Parathyroid adenoma (tissue), 2 donors: ENCODE measurements at regions not wholly inside any gene's neighbourhood (a gene's known extent, or its start where the extent isn't known, plus 50 kb on each side); places are given as distances from the start of the nearest gene placed in this dataset.

Experiments used
- H2AFZ ChIP-seq: fragments of 300-600 bp; sonication (generic); one replicate; pipeline ENCODE4 v1.7.0; 2017; ENCODE audit warnings: antibody characterized with exemption, mild to moderate bottlenecking
- H3K27ac ChIP-seq: fragments of 300-600 bp; sonication (generic); one replicate; pipeline ENCODE4 v1.7.0; 2017
- H3K27me3 ChIP-seq: fragments of 300-600 bp; sonication (generic); one replicate; pipeline ENCODE4 v1.7.0; 2017; ENCODE audit warnings: low read length; ENCODE audit not compliant: control insufficient read depth, insufficient read depth
- H3K36me3 ChIP-seq: fragments of 300-600 bp; sonication (generic); one replicate; pipeline ENCODE4 v1.7.0; 2017; ENCODE audit warnings: low read length; ENCODE audit not compliant: control insufficient read depth, insufficient read depth
- H3K4me1 ChIP-seq: fragments of 300-600 bp; sonication (generic); one replicate; pipeline ENCODE4 v1.7.0; 2017; ENCODE audit warnings: control low read depth
- H3K4me2 ChIP-seq: fragments of 300-600 bp; sonication (generic); one replicate; pipeline ENCODE4 v1.7.0; 2017; ENCODE audit warnings: low read length
- H3K4me3 ChIP-seq: fragments of 300-600 bp; sonication (generic); one replicate; pipeline ENCODE4 v1.7.0; 2017; ENCODE audit warnings: low read depth, low read length
- H3K79me2 ChIP-seq: fragments of 300-600 bp; sonication (generic); one replicate; pipeline ENCODE4 v1.7.0; 2017; ENCODE audit warnings: control low read depth
- H3K9ac ChIP-seq: fragments of 300-600 bp; sonication (generic); one replicate; pipeline ENCODE4 v1.7.0; 2017; ENCODE audit warnings: mild to moderate bottlenecking
- H3K9me3 ChIP-seq: fragments of 300-600 bp; sonication (generic); one replicate; pipeline ENCODE4 v1.7.0; 2017; ENCODE audit warnings: low read length; ENCODE audit not compliant: control insufficient read depth
- TF ChIP-seq, protein P1 (sequence below): fragments of 300-600 bp; sonication (generic); IDR thresholded peaks from one replicate; pipeline ENCODE4 v1.7.0; 2017; ENCODE audit warnings: antibody characterized with exemption, mild to moderate bottlenecking
- donor health status: primary hyperparathyroidism.

DNA sequence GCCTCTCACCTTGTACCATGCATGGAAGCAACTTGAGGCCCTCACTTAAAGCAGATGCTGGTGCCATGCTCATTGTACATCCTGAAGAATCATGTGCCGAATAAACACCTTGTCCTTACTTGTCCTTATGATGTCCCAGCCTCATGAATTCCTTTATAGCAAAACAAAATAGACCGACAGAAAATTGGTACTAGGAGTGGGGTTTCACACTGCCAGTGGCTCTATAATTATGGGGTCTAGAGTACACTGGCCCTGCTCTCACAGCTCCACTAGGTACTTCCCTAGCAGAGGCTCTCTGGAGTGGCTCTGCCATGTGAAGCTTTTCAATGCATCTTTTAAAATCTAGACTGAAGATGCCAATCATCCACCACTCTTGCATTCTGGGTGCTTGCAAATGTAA is 101.2 kb downstream of the HTR1B start:
- TF ChIP-seq, protein P1, sequence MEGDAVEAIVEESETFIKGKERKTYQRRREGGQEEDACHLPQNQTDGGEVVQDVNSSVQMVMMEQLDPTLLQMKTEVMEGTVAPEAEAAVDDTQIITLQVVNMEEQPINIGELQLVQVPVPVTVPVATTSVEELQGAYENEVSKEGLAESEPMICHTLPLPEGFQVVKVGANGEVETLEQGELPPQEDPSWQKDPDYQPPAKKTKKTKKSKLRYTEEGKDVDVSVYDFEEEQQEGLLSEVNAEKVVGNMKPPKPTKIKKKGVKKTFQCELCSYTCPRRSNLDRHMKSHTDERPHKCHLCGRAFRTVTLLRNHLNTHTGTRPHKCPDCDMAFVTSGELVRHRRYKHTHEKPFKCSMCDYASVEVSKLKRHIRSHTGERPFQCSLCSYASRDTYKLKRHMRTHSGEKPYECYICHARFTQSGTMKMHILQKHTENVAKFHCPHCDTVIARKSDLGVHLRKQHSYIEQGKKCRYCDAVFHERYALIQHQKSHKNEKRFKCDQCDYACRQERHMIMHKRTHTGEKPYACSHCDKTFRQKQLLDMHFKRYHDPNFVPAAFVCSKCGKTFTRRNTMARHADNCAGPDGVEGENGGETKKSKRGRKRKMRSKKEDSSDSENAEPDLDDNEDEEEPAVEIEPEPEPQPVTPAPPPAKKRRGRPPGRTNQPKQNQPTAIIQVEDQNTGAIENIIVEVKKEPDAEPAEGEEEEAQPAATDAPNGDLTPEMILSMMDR = no peak
- Histone ChIP-seq H3K9ac (no peak overlapping the region), H3K4me1 (no peaks in the 10 kb centered on the region), H3K9me3 (no peaks in the 10 kb centered on the region), H3K79me2 (no peaks in the 10 kb centered on the region), H3K4me3 (no peak overlapping the region), H3K27me3 (no peaks in the 10 kb centered on the region), H3K27ac (no peak overlapping the region), H3K4me2 (no peak overlapping the region), H2AFZ (no peak overlapping the region), H3K36me3 (no peaks in the 10 kb centered on the region)

- Histone ChIP-seq H3K27me3 (no peaks in the 10 kb centered on the region), H3K27ac (no peak overlapping the region), H3K36me3 (no peaks in the 10 kb centered on the region), H3K4me2 (no peak overlapping the region), H3K4me3 (no peak overlapping the region), H2AFZ (no peak overlapping the region), H3K79me2 (no peaks in the 10 kb centered on the region), H3K9me3 (no peaks in the 10 kb centered on the region), H3K4me1 (no peaks in the 10 kb centered on the region), H3K9ac (no peak overlapping the region)
- TF ChIP-seq, protein P1 = no peak
Observed at GRCh38 chr6:77361018-77361417, 102.3 kb downstream of the HTR1B start.

DNA sequence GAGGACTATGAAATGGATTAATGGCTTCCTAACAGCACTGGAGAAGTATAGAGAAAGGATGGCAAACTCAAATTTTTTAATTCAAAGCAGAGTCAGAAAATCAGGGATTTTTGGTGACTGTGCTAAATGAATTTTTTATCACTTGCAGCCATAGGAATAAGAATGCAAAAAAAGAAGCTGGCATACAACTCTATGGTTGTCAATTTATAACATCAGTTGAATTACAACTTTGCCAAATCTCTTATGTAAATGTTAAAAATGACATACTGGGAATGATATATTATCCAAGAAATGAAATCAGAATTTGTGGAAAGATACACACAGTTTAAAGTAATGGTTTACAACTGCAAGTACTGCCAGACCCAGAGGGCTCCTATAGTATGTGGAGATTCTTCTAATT is 106.5 kb downstream of the HTR1B start:
- H3K27ac ChIP-seq = no peak overlapping the region

DNA sequence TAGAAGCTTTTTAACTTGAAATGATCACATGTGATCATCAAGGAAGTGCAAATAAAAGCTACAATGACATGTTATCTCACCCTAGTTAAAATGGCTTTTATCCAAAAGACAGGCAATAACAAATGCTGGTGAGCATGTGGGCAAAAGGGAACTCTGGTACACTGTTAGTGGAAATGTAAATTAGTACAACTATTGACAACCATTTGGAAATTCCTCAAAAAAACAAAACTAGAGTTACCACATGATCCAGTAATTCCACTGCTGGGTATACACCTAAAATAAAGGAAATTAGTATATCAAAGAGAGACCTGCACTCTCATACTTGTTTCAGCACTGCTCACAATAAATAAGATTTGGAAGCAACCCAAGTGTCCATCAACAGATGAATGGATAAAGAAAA is 108.7 kb downstream of the HTR1B start:
- Histone ChIP-seq H3K27ac (no peak overlapping the region), H3K4me2 (no peak overlapping the region), H3K9ac (no peak overlapping the region), H3K79me2 (no peaks in the 10 kb centered on the region), H3K4me1 (no peaks in the 10 kb centered on the region), H3K9me3 (no peaks in the 10 kb centered on the region), H3K36me3 (peaks cover 2% of the 10 kb centered on the region), H3K4me3 (no peak overlapping the region), H2AFZ (no peak overlapping the region), H3K27me3 (no peaks in the 10 kb centered on the region)
- TF ChIP-seq, protein P1 = no peak

More for the DNA sequence above, 106.5 kb downstream of the HTR1B start:
- Histone ChIP-seq H3K4me1 (no peaks in the 10 kb centered on the region), H3K4me2 (no peak overlapping the region), H3K4me3 (no peak overlapping the region), H3K79me2 (no peaks in the 10 kb centered on the region), H3K9me3 (no peaks in the 10 kb centered on the region), H3K36me3 (peaks cover 2% of the 10 kb centered on the region), H2AFZ (no peak overlapping the region), H3K9ac (no peak overlapping the region), H3K27me3 (no peaks in the 10 kb centered on the region)
- TF ChIP-seq, protein P1 = no peak

DNA sequence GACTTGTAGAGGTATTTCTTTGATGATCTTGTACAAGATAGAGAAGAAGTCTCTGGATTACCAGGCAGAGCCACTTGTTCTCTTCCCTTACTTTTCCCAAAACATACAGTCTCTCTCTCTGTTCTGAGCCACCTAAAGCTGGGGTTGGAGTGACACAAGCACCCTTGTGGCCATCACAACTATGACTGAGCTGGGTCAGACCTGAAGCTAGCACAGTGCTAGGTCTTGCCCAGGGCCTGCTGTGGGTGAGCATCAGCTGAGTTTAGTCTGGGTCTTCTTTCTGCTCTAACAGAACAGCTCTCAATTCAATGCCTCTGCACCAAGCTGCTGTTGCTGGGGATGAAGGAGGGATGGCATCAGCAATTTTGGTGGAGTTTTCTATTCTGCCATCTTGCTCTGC is 110.2 kb downstream of the HTR1B start:
- no peak overlapping the region for H2AFZ ChIP-seq
- no peaks in the 10 kb centered on the region for H3K9me3 ChIP-seq
- TF ChIP-seq, protein P1 = no peak
- H3K4me2 ChIP-seq = no peak overlapping the region
- no peaks in the 10 kb centered on the region for H3K4me1 ChIP-seq
- no peaks in the 10 kb centered on the region for H3K79me2 ChIP-seq
- peaks cover 2% of the 10 kb centered on the region for H3K36me3 ChIP-seq
- H3K27me3 ChIP-seq = no peaks in the 10 kb centered on the region
- no peak overlapping the region for H3K27ac ChIP-seq
- H3K4me3 ChIP-seq = no peak overlapping the region
- no peak overlapping the region for H3K9ac ChIP-seq
